Stimulated activated CD8-positive, alpha-beta memory T cell treated with anti-CD3 and anti-CD28 coated beads, Interleukin-12 subunit alpha, Interleukin-12 subunit beta, amount 100 ng/mL, for 4 hours (primary cell): ENCODE measurements at regions not wholly inside any gene's neighbourhood (a gene's known extent, or its start where the extent isn't known, plus 50 kb on each side); places are given as distances from the start of the nearest gene placed in this dataset.

Experiments
- DNase-seq: peaks from one replicate; pipeline ENCODE4 v3.0.0-alpha.2; 2020; ENCODE audit warnings: low read depth

GRCh38 chr14:61948376-61948775, 186.2 kb downstream of the SNAPC1 start:
- no peak for DNase-seq

GRCh38 chr14:61950340-61950739, 188.1 kb downstream of the SNAPC1 start:
- no peak for DNase-seq

GRCh38 chr14:61953602-61954001, 191.4 kb downstream of the SNAPC1 start:
- no peak for DNase-seq

GRCh38 chr14:61954306-61954705, 192.1 kb downstream of the SNAPC1 start:
- DNase-seq: no peak

- DNase-seq: no peak
Measured at GRCh38 chr14:61956517-61956916, 194.3 kb downstream of the SNAPC1 start.

GRCh38 chr14:61959348-61959747, 197.1 kb downstream of the SNAPC1 start:
- DNase-seq: no peak

GRCh38 chr14:61961369-61961768, 199.1 kb downstream of the SNAPC1 start:
- no peak for DNase-seq

GRCh38 chr14:61963926-61964325, 201.7 kb downstream of the SNAPC1 start:
- DNase-seq: no peak

- DNase-seq: no peak
Measured at GRCh38 chr14:61965030-61965745, 203.0 kb downstream of the SNAPC1 start.

- no peak for DNase-seq
Measured at GRCh38 chr14:61968207-61968606, 206.0 kb downstream of the SNAPC1 start.

GRCh38 chr14:61972711-61973110, 210.5 kb downstream of the SNAPC1 start:
- no peak for DNase-seq

- no peak for DNase-seq
Measured at GRCh38 chr14:61973981-61974380, 211.8 kb downstream of the SNAPC1 start.

GRCh38 chr14:61977217-61977616, 215.0 kb downstream of the SNAPC1 start:
- DNase-seq: no peak

- no peak for DNase-seq
Measured at GRCh38 chr14:61988240-61988639, 226.0 kb downstream of the SNAPC1 start.

- DNase-seq: no peak
Measured at GRCh38 chr14:61992139-61992538, 229.9 kb downstream of the SNAPC1 start.

- DNase-seq: no peak
Measured at GRCh38 chr14:61992926-61993325, 230.7 kb downstream of the SNAPC1 start.

- no peak for DNase-seq
Measured at GRCh38 chr14:61994589-61994988, 232.4 kb downstream of the SNAPC1 start.

GRCh38 chr14:61996753-61997152, 234.5 kb downstream of the SNAPC1 start:
- DNase-seq: no peak

GRCh38 chr14:61997161-61997560, 234.9 kb downstream of the SNAPC1 start:
- no peak for DNase-seq

- no peak for DNase-seq
Measured at GRCh38 chr14:62001963-62002362, 239.7 kb downstream of the SNAPC1 start.

GRCh38 chr14:62002642-62003041, 240.4 kb downstream of the SNAPC1 start:
- DNase-seq: no peak

- no peak for DNase-seq
Measured at GRCh38 chr14:62003701-62004100, 241.5 kb downstream of the SNAPC1 start.

GRCh38 chr14:62006116-62006731, 244.0 kb downstream of the SNAPC1 start:
- no peak for DNase-seq

- no peak for DNase-seq
Measured at GRCh38 chr14:62015243-62015642, 253.0 kb downstream of the SNAPC1 start.
